ENCODE measurements at regions not wholly inside any gene's neighbourhood (a gene's known extent, or its start where the extent isn't known, plus 50 kb on each side); places are given as distances from the start of the nearest gene placed in this dataset.

DNA sequence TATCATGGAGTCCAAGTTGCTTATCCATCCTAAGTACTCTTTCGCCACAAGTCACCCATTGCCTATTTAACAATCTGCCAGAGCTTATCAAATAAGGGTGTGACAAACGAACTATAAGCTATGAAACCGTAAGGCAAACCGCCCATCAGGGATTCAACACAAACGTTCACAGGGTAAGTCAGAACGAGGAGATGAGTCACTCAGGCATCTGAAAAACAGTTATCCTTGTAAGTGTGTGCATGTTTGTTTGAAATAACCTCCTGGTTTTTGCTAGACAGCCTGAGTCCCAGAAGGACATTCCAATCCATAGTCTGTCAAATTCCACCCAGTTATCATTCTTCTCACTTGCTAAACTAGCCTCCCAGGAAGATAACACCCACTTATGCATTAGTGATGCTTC is 299.1 kb downstream of the PAX3 start (continued):
- TF ChIP-seq NANOG (IDR thresholded peaks at IDR 0.05; ENCODE audit: insufficient read depth, low read depth, low read length, poor library complexity, severe bottlenecking): no peak
- TF ChIP-seq, protein P1, sequence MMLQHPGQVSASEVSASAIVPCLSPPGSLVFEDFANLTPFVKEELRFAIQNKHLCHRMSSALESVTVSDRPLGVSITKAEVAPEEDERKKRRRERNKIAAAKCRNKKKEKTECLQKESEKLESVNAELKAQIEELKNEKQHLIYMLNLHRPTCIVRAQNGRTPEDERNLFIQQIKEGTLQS (IDR thresholded peaks at IDR 0.05; ENCODE audit: insufficient read depth, low read depth, low read length): no peak
- no peak for TF ChIP-seq CBX8 (IDR thresholded peaks at IDR 0.05; ENCODE audit: borderline replicate concordance, low read depth, low read length)
- TF ChIP-seq GTF2F1 (IDR thresholded peaks at IDR 0.05; ENCODE audit: borderline replicate concordance, low read depth, low read length): no peak
- no peak for TF ChIP-seq RBBP5 (IDR thresholded peaks at IDR 0.05; ENCODE audit: borderline replicate concordance, low read depth, low read length)
- no peak for TF ChIP-seq NRF1 (IDR thresholded peaks at IDR 0.05; ENCODE audit: low read depth, low read length)

All from H1 (cell line).